ENCODE measurements at regions not wholly inside any gene's neighbourhood (a gene's known extent, or its start where the extent isn't known, plus 50 kb on each side); places are given as distances from the start of the nearest gene placed in this dataset.

DNA sequence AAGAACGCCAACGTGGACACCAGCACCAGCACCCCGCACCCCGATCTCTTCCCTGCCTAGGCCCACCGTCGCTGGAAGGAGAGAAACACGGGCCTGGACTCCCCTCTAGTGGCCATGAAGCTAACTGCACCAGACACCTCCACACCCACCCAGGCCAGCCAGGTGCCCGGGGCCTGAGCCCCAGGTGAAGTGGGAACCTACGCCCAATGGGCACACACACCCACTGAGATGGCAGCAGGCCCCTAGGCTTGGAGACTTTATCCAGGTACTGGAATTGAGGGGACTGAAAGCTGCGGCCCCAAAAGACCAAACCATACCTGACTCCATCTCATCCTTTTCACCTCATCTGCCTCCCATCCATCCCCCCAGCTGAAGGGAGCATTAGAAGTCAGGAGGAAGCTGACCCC lies 81.0 kb downstream of the BUD13 start:
- TF ChIP-seq, protein P1, sequence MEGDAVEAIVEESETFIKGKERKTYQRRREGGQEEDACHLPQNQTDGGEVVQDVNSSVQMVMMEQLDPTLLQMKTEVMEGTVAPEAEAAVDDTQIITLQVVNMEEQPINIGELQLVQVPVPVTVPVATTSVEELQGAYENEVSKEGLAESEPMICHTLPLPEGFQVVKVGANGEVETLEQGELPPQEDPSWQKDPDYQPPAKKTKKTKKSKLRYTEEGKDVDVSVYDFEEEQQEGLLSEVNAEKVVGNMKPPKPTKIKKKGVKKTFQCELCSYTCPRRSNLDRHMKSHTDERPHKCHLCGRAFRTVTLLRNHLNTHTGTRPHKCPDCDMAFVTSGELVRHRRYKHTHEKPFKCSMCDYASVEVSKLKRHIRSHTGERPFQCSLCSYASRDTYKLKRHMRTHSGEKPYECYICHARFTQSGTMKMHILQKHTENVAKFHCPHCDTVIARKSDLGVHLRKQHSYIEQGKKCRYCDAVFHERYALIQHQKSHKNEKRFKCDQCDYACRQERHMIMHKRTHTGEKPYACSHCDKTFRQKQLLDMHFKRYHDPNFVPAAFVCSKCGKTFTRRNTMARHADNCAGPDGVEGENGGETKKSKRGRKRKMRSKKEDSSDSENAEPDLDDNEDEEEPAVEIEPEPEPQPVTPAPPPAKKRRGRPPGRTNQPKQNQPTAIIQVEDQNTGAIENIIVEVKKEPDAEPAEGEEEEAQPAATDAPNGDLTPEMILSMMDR (IDR thresholded peaks at IDR 0.05): peak; percentile 64 to 81
- TF ChIP-seq EP300 (IDR thresholded peaks at IDR 0.05): no peak
- H3K36me3 ChIP-seq: no peaks in the 10 kb centered on the region
- peaks cover 32% of the 10 kb centered on the region for H3K4me1 ChIP-seq
- no peak overlapping the region for H3K27ac ChIP-seq
- peak; percentile 66 to 77 for DNase-seq (ENCODE audit: low spot score in 2 of 2)
- no peak overlapping the region for H3K4me3 ChIP-seq
- peaks cover 12% of the 10 kb centered on the region for H3K27me3 ChIP-seq
- no peaks in the 10 kb centered on the region for H3K9me3 ChIP-seq
- 14% methylated on average over 9 of the region's 10 CpGs for WGBS

DNA sequence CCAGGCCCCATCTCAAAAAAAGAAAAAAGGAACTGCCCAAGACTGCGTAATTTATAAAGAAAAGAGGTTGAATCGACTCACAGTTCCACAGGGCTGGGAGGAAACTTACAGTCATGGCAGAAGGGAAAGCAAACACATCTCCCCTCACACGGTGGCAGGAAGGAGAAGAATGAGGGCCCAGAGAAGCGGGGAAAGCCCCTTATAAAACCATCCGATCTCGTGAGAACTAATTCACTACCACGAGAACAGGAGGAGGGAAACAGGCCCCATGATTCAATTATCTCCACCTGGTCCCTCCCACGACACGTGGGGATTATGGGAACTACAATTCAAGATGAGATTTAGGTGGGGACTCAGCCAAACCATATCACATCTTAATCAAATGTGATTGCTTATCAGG lies 82.2 kb downstream of the BUD13 start:
- 74% methylated on average over 9 of the region's 9 CpGs for WGBS
- Histone ChIP-seq H3K4me3 (no peak overlapping the region), H3K36me3 (no peaks in the 10 kb centered on the region), H3K27ac (no peak overlapping the region), H3K27me3 (peaks cover 6% of the 10 kb centered on the region), H3K9me3 (no peaks in the 10 kb centered on the region), H3K4me1 (peaks cover 21% of the 10 kb centered on the region)
- peak in 1 of 2 donors; percentile 24 for DNase-seq (ENCODE audit: low spot score in 2 of 2)
- TF ChIP-seq, protein P1 (IDR thresholded peaks at IDR 0.05): no peak
- TF ChIP-seq EP300 (IDR thresholded peaks at IDR 0.05) (no peak), POLR2A (IDR thresholded peaks at IDR 0.05) (no peak)

DNA sequence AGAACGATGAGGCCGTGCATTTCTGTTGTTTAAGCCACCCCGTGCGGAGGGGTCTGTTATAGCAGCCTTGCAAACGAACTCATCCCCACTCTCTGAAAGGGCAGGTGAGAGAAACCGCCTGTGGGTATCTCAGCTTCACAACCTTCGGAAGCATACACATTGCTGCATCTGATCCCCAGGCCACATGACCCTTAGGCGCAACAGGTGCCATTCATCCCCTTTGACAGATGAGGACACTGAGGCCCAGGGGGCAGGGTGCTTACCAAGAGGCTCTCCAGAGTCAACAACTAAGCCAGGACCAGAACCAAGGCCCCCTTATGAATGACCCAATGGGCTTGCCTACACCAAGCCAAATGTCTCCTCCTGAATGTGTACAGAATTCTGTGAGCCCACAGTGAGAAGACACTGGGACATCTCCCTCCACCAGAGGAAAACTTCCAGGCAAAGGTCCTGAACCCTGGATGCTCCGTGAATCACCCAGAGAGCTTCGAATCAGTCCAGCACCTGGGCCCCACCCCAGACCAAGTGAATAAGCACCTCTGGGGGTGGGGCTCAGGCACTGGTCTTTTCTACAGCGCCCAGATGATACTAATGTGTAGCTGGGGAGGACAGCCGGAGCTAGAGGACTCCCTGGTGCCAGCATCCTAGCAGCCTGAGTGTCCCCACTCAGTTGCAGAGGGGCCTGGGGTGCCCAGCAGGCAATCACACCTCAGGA lies 83.2 kb downstream of the BUD13 start:
- WGBS: 94% methylated on average over 8 of the region's 12 CpGs
- DNase-seq (ENCODE audit: low spot score in 2 of 2): peak; percentile 28 to 65

DNA sequence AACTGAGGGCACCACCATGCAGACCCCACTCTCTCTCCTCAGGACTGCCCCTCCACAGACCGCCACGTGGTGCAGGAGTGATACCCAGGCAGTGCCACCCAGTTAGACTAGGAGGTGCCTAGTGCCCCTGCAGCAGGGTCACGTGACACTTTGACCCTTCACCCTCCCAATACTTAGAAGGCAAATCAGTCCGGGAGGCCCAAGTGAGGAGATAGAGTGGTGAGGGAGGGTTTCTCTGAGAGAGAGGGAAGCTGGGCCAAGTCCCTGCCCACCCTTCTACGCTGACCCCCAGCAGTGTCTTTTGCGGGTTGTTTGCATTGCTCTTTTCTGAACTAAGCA lies 84.6 kb downstream of the BUD13 start:
- peak in 1 of 2 donors; percentile 15 for DNase-seq (ENCODE audit: low spot score in 2 of 2)
- TF ChIP-seq POLR2A (IDR thresholded peaks at IDR 0.05) (no peak), EP300 (IDR thresholded peaks at IDR 0.05) (no peak), POLR2AphosphoS5 (IDR thresholded peaks at IDR 0.05) (no peak)
- TF ChIP-seq, protein P1 (IDR thresholded peaks at IDR 0.05): no peak
- H3K9me3 ChIP-seq: no peaks in the 10 kb centered on the region
- no peaks in the 10 kb centered on the region for H3K36me3 ChIP-seq
- no peak overlapping the region for H3K27ac ChIP-seq
- H3K4me1 ChIP-seq: peaks cover 8% of the 10 kb centered on the region
- peaks cover 6% of the 10 kb centered on the region for H3K27me3 ChIP-seq
- 48% methylated on average over 5 of the region's 6 CpGs for WGBS
- no peak overlapping the region for H3K4me3 ChIP-seq

More for the DNA sequence above, 83.2 kb downstream of the BUD13 start:
- Histone ChIP-seq H3K4me1 (peaks cover 12% of the 10 kb centered on the region), H3K4me3 (no peak overlapping the region), H3K36me3 (no peaks in the 10 kb centered on the region), H3K27ac (no peak overlapping the region), H3K27me3 (peaks cover 6% of the 10 kb centered on the region), H3K9me3 (no peaks in the 10 kb centered on the region)
- TF ChIP-seq, protein P1 (IDR thresholded peaks at IDR 0.05): no peak
- TF ChIP-seq POLR2A (IDR thresholded peaks at IDR 0.05) (no peak), EP300 (IDR thresholded peaks at IDR 0.05) (no peak), POLR2AphosphoS5 (IDR thresholded peaks at IDR 0.05) (no peak)

DNA sequence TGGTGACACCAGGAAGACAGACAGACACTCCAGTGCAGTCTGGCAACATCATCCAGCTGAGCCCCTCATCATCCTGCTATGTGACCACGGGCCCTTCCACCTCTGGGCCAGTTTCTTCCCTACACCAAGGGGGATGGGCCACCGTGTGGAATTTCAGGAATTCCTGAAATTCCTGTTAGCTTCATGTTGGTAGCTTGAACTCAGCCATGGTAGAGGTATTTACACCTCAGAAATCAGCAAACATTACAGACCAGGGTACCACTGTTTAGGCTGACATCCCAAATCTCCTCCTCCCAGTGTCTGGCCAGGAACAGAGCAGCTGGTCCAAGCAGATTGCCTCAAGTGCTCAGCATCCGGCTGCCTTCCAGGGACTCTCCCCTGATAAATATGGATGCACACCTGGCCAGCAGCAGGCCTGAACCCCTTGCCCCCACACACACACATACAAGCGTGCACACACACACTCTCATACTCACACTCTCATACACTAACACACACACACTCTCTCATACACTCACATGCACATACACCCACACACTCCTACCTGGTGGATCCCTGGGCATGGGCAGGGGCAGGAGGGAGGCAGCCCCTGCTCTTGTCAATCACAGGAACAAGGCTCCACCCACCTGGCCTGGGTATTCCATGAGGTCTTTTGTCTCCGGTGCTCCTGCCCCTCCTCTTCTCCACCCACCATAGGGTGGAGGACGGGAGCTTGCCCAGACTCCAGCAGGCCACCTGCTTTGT lies 85.2 kb downstream of the BUD13 start:
- Histone ChIP-seq H3K4me3 (no peak overlapping the region), H3K36me3 (no peaks in the 10 kb centered on the region), H3K4me1 (peaks cover 8% of the 10 kb centered on the region), H3K27ac (no peak overlapping the region), H3K9me3 (no peaks in the 10 kb centered on the region), H3K27me3 (peaks cover 6% of the 10 kb centered on the region)
- no peak for TF ChIP-seq POLR2AphosphoS5 (IDR thresholded peaks at IDR 0.05)
- TF ChIP-seq, protein P1 (IDR thresholded peaks at IDR 0.05): no peak
- TF ChIP-seq EP300 (IDR thresholded peaks at IDR 0.05): no peak
- TF ChIP-seq POLR2A (IDR thresholded peaks at IDR 0.05): no peak
- peak in 1 of 2 donors; percentile 61 for DNase-seq (ENCODE audit: low spot score in 2 of 2)
- WGBS: 42% methylated on average over 5 of the region's 6 CpGs

All from suprapubic skin (tissue), 4 donors.